Ishikawa (cell line): ENCODE measurements at regions not wholly inside any gene's neighbourhood (a gene's known extent, or its start where the extent isn't known, plus 50 kb on each side); places are given as distances from the start of the nearest gene placed in this dataset.

Source experiments
- CEBPB ChIP-seq: IDR thresholded peaks from 2 replicates; pipeline ENCODE4 v1.6.1; 2012
- CREB1 ChIP-seq: IDR thresholded peaks from 2 replicates; pipeline ENCODE4 v1.6.1; 2012; ENCODE audit warnings: low read depth
- EGR1 ChIP-seq: IDR thresholded peaks from 2 replicates; pipeline ENCODE4 v1.6.1; 2012
- EP300 ChIP-seq: IDR thresholded peaks from 2 replicates; pipeline ENCODE4 v1.6.1; 2012; ENCODE audit warnings: borderline replicate concordance
- FOXM1 ChIP-seq: IDR thresholded peaks from 2 replicates; pipeline ENCODE4 v1.6.1; 2012; ENCODE audit warnings: low read depth, borderline replicate concordance
- NFIC ChIP-seq: IDR thresholded peaks from 2 replicates; pipeline ENCODE4 v1.6.1; 2012
- RAD21 ChIP-seq: IDR thresholded peaks from 2 replicates; pipeline ENCODE4 v1.6.1; 2012; ENCODE audit warnings: low read depth
- TAF1 ChIP-seq: IDR thresholded peaks from 2 replicates; pipeline ENCODE4 v1.6.1; 2012; ENCODE audit warnings: low read depth, mild to moderate bottlenecking
- TCF12 ChIP-seq: IDR thresholded peaks from 2 replicates; pipeline ENCODE4 v1.6.1; 2012; ENCODE audit warnings: low read depth
- TEAD4 ChIP-seq: IDR thresholded peaks from 2 replicates; pipeline ENCODE4 v1.6.1; 2012
- YY1 ChIP-seq: IDR thresholded peaks from 2 replicates; pipeline ENCODE4 v1.6.1; 2012; ENCODE audit warnings: low read depth
- ZBTB7A ChIP-seq: IDR thresholded peaks from 2 replicates; pipeline ENCODE4 v1.6.1; 2012; ENCODE audit warnings: low read depth
- TF ChIP-seq, protein P1 (sequence below): IDR thresholded peaks from 2 replicates; pipeline ENCODE4 v1.6.1; 2012
- TF ChIP-seq, protein P2 (sequence below): IDR thresholded peaks from 2 replicates; pipeline ENCODE4 v1.6.1; 2012
- TF ChIP-seq, protein P3 (sequence below): IDR thresholded peaks from 2 replicates; pipeline ENCODE4 v1.6.1; 2012; ENCODE audit warnings: low read depth, mild to moderate bottlenecking

DNA sequence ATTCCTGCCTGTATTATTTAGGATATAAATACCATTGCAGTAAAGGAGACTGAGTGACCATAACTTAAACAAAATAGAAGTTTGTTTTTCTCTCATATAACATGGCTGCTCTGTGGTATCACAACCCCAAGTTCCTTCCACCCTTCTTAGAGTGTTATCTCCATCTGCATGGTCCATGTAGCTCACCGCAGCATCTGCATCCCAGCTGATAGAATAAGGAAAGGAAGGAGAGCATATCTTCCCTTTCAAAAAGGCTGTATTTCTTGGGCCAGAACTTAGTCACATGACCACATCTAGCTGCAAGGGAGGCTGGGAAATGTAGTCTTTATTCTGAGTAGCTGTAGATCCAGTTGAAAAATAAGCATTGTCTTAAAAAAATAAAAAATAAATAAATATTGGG, 184.8 kb upstream of the NUDT4 start:
- TF ChIP-seq CEBPB (no peak), YY1 (no peak), EP300 (no peak), CREB1 (no peak)
- TF ChIP-seq, protein P1, sequence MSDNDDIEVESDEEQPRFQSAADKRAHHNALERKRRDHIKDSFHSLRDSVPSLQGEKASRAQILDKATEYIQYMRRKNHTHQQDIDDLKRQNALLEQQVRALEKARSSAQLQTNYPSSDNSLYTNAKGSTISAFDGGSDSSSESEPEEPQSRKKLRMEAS: no peak
- TF ChIP-seq, protein P2, sequence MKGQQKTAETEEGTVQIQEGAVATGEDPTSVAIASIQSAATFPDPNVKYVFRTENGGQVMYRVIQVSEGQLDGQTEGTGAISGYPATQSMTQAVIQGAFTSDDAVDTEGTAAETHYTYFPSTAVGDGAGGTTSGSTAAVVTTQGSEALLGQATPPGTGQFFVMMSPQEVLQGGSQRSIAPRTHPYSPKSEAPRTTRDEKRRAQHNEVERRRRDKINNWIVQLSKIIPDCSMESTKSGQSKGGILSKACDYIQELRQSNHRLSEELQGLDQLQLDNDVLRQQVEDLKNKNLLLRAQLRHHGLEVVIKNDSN: peak; percentile 83

DNA sequence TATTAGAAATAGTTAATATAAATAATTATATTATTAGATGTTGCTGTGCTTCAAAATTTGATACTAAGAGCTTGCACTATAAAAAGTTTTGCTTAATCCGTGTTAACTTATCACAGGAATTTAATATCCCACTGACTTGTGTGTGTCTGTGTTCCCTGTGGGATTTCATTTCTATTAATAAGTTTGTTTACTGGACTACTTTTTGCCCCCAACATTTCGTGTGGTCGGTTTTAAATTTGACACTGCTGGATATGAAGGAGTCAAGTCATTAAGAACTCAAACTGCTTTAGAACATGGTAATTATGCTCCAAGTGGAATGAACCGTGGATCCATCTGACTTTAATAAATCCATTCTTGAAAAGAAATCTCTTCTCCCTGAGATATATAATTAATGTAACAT, 182.2 kb upstream of the NUDT4 start:
- TF ChIP-seq, protein P3, sequence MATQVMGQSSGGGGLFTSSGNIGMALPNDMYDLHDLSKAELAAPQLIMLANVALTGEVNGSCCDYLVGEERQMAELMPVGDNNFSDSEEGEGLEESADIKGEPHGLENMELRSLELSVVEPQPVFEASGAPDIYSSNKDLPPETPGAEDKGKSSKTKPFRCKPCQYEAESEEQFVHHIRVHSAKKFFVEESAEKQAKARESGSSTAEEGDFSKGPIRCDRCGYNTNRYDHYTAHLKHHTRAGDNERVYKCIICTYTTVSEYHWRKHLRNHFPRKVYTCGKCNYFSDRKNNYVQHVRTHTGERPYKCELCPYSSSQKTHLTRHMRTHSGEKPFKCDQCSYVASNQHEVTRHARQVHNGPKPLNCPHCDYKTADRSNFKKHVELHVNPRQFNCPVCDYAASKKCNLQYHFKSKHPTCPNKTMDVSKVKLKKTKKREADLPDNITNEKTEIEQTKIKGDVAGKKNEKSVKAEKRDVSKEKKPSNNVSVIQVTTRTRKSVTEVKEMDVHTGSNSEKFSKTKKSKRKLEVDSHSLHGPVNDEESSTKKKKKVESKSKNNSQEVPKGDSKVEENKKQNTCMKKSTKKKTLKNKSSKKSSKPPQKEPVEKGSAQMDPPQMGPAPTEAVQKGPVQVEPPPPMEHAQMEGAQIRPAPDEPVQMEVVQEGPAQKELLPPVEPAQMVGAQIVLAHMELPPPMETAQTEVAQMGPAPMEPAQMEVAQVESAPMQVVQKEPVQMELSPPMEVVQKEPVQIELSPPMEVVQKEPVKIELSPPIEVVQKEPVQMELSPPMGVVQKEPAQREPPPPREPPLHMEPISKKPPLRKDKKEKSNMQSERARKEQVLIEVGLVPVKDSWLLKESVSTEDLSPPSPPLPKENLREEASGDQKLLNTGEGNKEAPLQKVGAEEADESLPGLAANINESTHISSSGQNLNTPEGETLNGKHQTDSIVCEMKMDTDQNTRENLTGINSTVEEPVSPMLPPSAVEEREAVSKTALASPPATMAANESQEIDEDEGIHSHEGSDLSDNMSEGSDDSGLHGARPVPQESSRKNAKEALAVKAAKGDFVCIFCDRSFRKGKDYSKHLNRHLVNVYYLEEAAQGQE: no peak
- TF ChIP-seq EP300: no peak
- TF ChIP-seq TAF1: no peak
- no peak for TF ChIP-seq CEBPB
- no peak for TF ChIP-seq ZBTB7A
- no peak for TF ChIP-seq NFIC
- TF ChIP-seq YY1: no peak

DNA sequence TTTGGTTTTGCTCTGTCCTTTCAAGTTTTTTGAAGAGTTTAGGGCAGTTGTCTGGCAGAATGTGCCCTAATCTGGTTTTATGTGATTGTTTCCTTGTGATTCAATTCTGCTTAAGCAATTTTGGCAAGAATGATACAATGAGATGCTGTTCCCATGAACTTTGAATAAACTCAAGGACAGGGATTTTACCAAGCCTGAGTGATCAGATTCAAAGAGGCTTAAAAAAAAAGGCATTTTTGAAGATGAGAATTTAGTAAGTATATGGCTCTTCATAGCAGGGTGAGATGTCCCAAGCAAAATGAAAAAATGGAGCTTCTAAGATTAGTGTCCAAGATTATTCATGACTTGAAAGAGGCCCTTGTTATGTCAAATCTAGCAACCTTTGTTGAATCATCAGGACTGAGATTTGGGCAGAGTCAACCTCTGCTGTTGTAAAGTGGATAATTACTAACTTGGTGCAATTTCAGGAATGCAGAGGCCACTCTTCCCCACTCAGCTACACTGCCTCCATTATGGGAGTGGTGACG, 180.6 kb upstream of the NUDT4 start:
- TF ChIP-seq YY1 (no peak), RAD21 (no peak), TCF12 (no peak), TAF1 (no peak), TEAD4 (no peak), FOXM1 (no peak)

DNA sequence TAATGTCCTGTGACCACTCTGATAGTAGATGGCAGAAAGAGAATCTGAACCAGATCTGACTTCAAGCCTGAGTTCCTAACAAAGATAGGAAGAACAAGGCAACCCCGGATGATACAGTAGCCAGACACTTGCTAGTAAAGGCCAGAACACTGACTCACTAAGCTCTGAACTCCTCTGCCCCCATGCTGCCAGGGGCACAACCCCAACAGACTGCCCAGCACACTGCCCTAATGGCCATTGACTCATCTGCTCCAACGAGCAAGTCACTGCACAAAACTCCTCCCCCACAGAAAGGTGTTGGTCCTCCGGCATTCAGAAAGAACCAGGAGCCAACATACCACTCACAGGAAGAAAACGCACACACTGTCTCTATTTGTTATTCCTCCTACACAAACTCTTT, 179.6 kb upstream of the NUDT4 start:
- no peak for TF ChIP-seq NFIC
- no peak for TF ChIP-seq FOXM1
- TF ChIP-seq RAD21: no peak
- TF ChIP-seq, protein P1: no peak
- TF ChIP-seq CREB1: no peak
- no peak for TF ChIP-seq TEAD4
- TF ChIP-seq, protein P3: no peak
- no peak for TF ChIP-seq EP300
- no peak for TF ChIP-seq TAF1
- no peak for TF ChIP-seq EGR1
- TF ChIP-seq TCF12: no peak
- no peak for TF ChIP-seq YY1
- no peak for TF ChIP-seq CEBPB
- TF ChIP-seq, protein P2: no peak
- no peak for TF ChIP-seq ZBTB7A

DNA sequence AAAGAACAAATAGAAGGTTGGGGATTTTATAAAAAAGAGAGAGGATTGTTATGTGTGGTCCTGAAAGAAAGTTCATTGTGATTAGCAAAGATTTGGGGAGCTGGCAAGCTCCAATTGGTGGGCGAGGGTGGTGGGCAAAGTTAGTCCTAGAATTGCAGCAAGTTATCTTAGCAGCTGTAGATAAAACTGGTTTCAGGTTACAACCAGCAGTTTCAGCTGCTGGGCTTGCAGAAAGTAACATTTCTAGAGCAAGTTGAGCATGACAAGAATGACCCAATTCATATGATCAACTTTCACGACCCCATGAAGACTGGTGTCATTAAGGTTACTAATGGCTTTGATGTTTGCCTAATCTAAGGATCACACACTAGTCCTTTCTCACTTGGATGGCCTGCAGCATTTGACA, 177.9 kb upstream of the NUDT4 start:
- TF ChIP-seq EGR1 (no peak), CEBPB (no peak), RAD21 (no peak), TCF12 (no peak), ZBTB7A (no peak), FOXM1 (no peak), CREB1 (no peak), TAF1 (no peak), TEAD4 (no peak), EP300 (no peak)
- TF ChIP-seq, protein P1: no peak

DNA sequence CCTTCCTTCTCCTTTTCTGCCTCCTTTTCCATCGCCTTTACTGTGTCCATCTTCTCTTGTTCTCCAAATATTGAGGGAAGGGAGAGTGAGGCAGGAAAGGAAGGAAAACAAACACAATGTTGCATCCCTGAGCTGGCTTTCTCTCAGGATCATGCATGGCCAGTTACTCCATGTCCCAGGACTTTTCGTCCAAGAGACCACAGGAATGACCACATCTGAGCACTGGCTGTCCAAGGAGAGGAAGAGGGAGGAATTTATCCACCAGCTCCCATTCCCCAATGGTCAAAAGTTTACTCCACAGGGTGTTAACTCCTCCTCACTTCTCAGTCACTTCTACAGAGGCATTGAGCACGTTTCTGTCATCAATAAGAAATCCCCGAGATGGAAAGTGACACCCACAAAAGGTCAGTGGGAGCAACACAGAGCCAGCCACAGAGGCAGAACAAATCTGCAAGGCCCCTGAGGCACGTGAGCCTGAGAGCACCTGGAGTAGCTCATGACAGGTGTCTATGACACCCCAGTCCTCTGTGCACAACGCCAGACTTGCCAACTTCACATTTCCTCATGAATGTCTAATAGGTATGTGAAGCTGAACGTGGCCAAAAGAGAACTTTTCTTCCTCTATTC, 177.3 kb upstream of the NUDT4 start:
- no peak for TF ChIP-seq EP300
